SK-N-SH (cell line): ENCODE measurements at regions not wholly inside any gene's neighbourhood (a gene's known extent, or its start where the extent isn't known, plus 50 kb on each side); places are given as distances from the start of the nearest gene placed in this dataset.

ENCODE experiments used
- CTCF ChIA-PET: fragments of 300-600, 350-600 bp; formaldehyde crosslinking; extraction: SDS; loops from one replicate; lab custom pipeline; 2021; lab: Yijun Ruan, JAX
- POLR2A ChIA-PET: fragments of 350-600 bp; sonication (Branson Sonifier 250); formaldehyde crosslinking; extraction: SDS; loops from one replicate; lab custom pipeline; 2020; ENCODE audit warnings: antibody characterized with exemption, inconsistent platforms; lab: Yijun Ruan, JAX
- DNase-seq: peaks from one replicate; pipeline ENCODE4 v3.0.0; 2012
- H2AFZ ChIP-seq: fragments of 200-600 bp; sonication (generic); 2 replicates; pipeline ENCODE4 v1.8.1; 2016; ENCODE audit warnings: antibody characterized with exemption, mild to moderate bottlenecking, low read depth
- H3F3A ChIP-seq: fragments of 200-600 bp; sonication (generic); replicated peaks from 2 replicates; pipeline ENCODE3; 2016; ENCODE audit warnings: antibody characterized with exemption, mild to moderate bottlenecking; ENCODE audit not compliant: insufficient read depth
- H3K27ac ChIP-seq, 2 experiments: fragments of 200-500 bp in 1 of 2; fragments of 200-600 bp in 1 of 2; sonication (Bioruptor generic) in 1 of 2; sonication (generic), shearing (Covaris generic) in 1 of 2; 2 replicates each; pipeline versions ENCODE4 v1.5.1 to v1.6.1; 2014 to 2016; ENCODE audit warnings: low read depth in 2 of 2, inconsistent platforms in 1 of 2, low read length in 1 of 2, mild to moderate bottlenecking in 1 of 2, mixed read lengths in 1 of 2
- H3K27me3 ChIP-seq: fragments of 200-600 bp; sonication (generic), shearing (Covaris generic); 2 replicates; pipeline ENCODE4 v1.6.1; 2016; ENCODE audit warnings: mixed run types; ENCODE audit not compliant: insufficient read depth
- H3K36me3 ChIP-seq, 2 experiments: fragments of 200-500 bp in 1 of 2; fragments of 200-600 bp in 1 of 2; sonication (Bioruptor generic) in 1 of 2; sonication (generic) in 1 of 2; replicated peaks in 1 of 2; 2 replicates each; pipeline versions ENCODE3 to v1.5.1; 2014 to 2016; ENCODE audit warnings: low read length in 1 of 2, mild to moderate bottlenecking in 1 of 2; ENCODE audit not compliant: insufficient read depth in 2 of 2, control insufficient read depth in 1 of 2
- H3K4me1 ChIP-seq, 2 experiments: fragments of 200-500 bp in 1 of 2; fragments of 200-600 bp in 1 of 2; sonication (Bioruptor generic) in 1 of 2; sonication (generic), shearing (Covaris generic) in 1 of 2; 2 replicates each; pipeline versions ENCODE4 v1.5.1 to v1.6.1; 2014 to 2016; ENCODE audit warnings: low read depth in 1 of 2, low read length in 1 of 2, mixed run types in 1 of 2; ENCODE audit not compliant: insufficient read depth in 2 of 2, control insufficient read depth in 1 of 2
- H3K4me2 ChIP-seq: fragments of 200-600 bp; sonication (generic), shearing (Covaris generic); 2 replicates; pipeline ENCODE4 v1.6.1; 2017; ENCODE audit warnings: mixed run types
- H3K4me3 ChIP-seq, 2 experiments: fragments of 200-500 bp in 1 of 2; fragments of 200-600 bp in 1 of 2; sonication (Bioruptor generic) in 1 of 2; sonication (generic), shearing (Covaris generic) in 1 of 2; 2 replicates each; pipeline versions ENCODE4 v1.5.1 to v1.8.1; 2014 to 2016; ENCODE audit warnings: low read depth in 2 of 2, inconsistent platforms in 1 of 2, low read length in 1 of 2, mild to moderate bottlenecking in 1 of 2, mixed read lengths in 1 of 2, moderate library complexity in 1 of 2
- H3K79me2 ChIP-seq: fragments of 200-600 bp; sonication (generic); 2 replicates; pipeline ENCODE4 v1.8.1; 2017; ENCODE audit warnings: mild to moderate bottlenecking; ENCODE audit not compliant: insufficient read depth
- H3K9ac ChIP-seq: fragments of 200-600 bp; sonication (generic); 2 replicates; pipeline ENCODE4 v1.6.1; 2017; ENCODE audit warnings: mixed run types
- H3K9me2 ChIP-seq: fragments of 200-600 bp; sonication (generic); 2 replicates; pipeline ENCODE4 v1.6.1; 2017; ENCODE audit warnings: mixed run types
- H3K9me3 ChIP-seq: fragments of 200-600 bp; sonication (generic); 2 replicates; pipeline ENCODE4 v1.6.1; 2017; ENCODE audit warnings: mixed run types, mild to moderate bottlenecking, moderate library complexity
- H4K20me1 ChIP-seq: fragments of 200-600 bp; sonication (generic); 2 replicates; pipeline ENCODE4 v1.6.1; 2017; ENCODE audit warnings: mild to moderate bottlenecking, mixed run types; ENCODE audit not compliant: insufficient read depth
- CHD2 ChIP-seq: fragments of 150-350 bp; IDR thresholded peaks from 2 replicates; pipeline ENCODE4 v1.6.1; 2018; ENCODE audit warnings: low read length; ENCODE audit not compliant: partially characterized antibody
- EP300 ChIP-seq, 2 experiments: IDR thresholded peaks; 2 replicates each; pipeline versions ENCODE4 v1.4.0 to v1.6.1; 2012; ENCODE audit warnings: borderline replicate concordance in 1 of 2, low read depth in 1 of 2, low read length in 1 of 2
- GABPA ChIP-seq: IDR thresholded peaks from 2 replicates; pipeline ENCODE4 v1.4.0; 2012; ENCODE audit warnings: low read depth, mild to moderate bottlenecking
- GATA2 ChIP-seq: sonication (generic); formaldehyde crosslinking; IDR thresholded peaks from 2 replicates; pipeline ENCODE4 v1.5.0; 2020; ENCODE audit warnings: mild to moderate bottlenecking, missing genetic modification reagents
- RXRA ChIP-seq: IDR thresholded peaks from 2 replicates; pipeline ENCODE4 v1.4.0; 2012; ENCODE audit warnings: low read depth, mild to moderate bottlenecking, borderline replicate concordance
- SIN3A ChIP-seq: IDR thresholded peaks from 2 replicates; pipeline ENCODE4 v1.6.1; 2012; ENCODE audit warnings: low read depth, mild to moderate bottlenecking, low read length, moderate library complexity, borderline replicate concordance
- TAF1 ChIP-seq: IDR thresholded peaks from 2 replicates; pipeline ENCODE4 v1.6.1; 2012; ENCODE audit warnings: low read depth, mild to moderate bottlenecking, low read length, moderate library complexity, borderline replicate concordance
- TEAD4 ChIP-seq: IDR thresholded peaks from 2 replicates; pipeline ENCODE4 v1.4.0; 2012; ENCODE audit warnings: mild to moderate bottlenecking, borderline replicate concordance; ENCODE audit not compliant: insufficient read depth
- WGBS: methylation state at CpG from one replicate; pipeline ENCODE4 v1.1.6; 2017; ENCODE audit warnings: low lambda C conversion rate; 5-methylcytosine and 5-hydroxymethylcytosine counted together
- TF ChIP-seq, protein P1 (sequence below): fragments of 200-600 bp; sonication (generic); IDR thresholded peaks from 2 replicates; pipeline ENCODE4 v1.6.1; 2017; ENCODE audit warnings: antibody characterized with exemption, mild to moderate bottlenecking, moderate library complexity
- TF ChIP-seq, protein P2 (sequence below): fragments of 150-350 bp; IDR thresholded peaks from 2 replicates; pipeline ENCODE4 v1.6.1; 2016; ENCODE audit warnings: mild to moderate bottlenecking, low read depth, low read length

DNA sequence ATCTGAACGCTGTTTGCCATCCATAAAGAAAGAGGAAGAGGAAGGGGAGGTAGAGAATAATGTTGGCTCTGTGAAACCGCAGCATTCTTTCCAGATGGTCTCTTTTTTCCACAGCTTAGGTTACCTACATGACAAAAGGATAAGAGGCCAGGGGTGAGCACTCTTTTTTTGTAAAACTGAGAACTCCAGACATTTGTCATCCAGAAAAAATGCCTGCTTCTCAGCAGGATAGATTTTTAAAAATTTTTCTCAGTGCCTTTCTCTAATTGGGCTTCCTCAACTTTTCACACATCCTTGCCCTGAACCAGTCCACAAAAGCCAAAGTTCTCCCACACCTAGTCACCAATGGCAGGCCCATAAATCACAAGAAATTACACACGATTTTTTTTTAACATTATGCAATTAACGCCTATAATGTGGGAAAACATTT, 158.1 kb upstream of the TENM3 start:
- Histone ChIP-seq H3F3A (no peaks in the 10 kb centered on the region), H3K9me3 (no peaks in the 10 kb centered on the region), H3K9me2 (no peaks in the 10 kb centered on the region), H3K27ac (no peak overlapping the region), H3K4me2 (no peak overlapping the region), H3K36me3 (no peaks in the 10 kb centered on the region), H3K9ac (no peak overlapping the region), H3K4me1 (peaks cover 0 to 2% of the 10 kb centered on the region in 2 experiments; a peak in 2 of 4 replicates), H3K79me2 (no peaks in the 10 kb centered on the region), H3K4me3 (no peak overlapping the region), H4K20me1 (no peaks in the 10 kb centered on the region), H3K27me3 (no peaks in the 10 kb centered on the region), H2AFZ (no peak overlapping the region)
- CTCF ChIA-PET, result interaction anchor here (1.0 kb wide), 1 partner anchor 315 kb away, joined by 3 read pairs; no protein-coding TSS in a partner anchor
- 72% methylated on average over 4 of the region's 4 CpGs for WGBS
- POLR2A ChIA-PET, result no interaction called here
- no peak for TF ChIP-seq TAF1
- no peak for TF ChIP-seq CHD2
- TF ChIP-seq RXRA, result no peak
- TF ChIP-seq GATA2, result no peak
- TF ChIP-seq SIN3A, result no peak
- no peak for TF ChIP-seq GABPA
- no peak for TF ChIP-seq EP300 (IDR thresholded peaks at IDR 0.05; ENCODE audit: borderline replicate concordance in 1 of 2, low read depth in 1 of 2, low read length in 1 of 2)
- TF ChIP-seq TEAD4, result no peak
- DNase-seq, result no peak

DNA sequence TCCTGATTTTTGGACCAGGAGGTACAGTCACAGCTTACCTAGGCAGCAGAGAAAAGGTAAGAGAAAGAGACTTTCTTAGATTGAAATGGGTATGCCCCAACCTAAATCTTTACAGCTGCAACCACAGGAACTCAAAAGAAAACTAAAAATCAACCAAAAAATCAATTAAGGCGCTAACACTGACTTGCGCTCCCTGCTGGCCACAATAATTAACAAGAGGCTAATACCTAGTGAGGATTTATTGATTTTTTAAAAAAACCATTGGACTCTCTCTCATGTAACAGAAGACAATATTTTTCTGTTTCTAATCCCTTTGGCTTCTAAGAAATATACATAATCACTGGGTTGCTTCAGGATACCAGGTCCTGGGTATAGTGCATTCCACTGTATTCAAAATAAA, 153.9 kb upstream of the TENM3 start:
- Histone ChIP-seq H3K27ac (peak overlapping the region in 1 of 2 experiments; percentile 91; a peak in 1 of 4 replicates), H4K20me1 (no peaks in the 10 kb centered on the region), H3K27me3 (no peaks in the 10 kb centered on the region), H2AFZ (no peak overlapping the region), H3K9me2 (no peaks in the 10 kb centered on the region), H3K36me3 (no peaks in the 10 kb centered on the region), H3K9ac (no peak overlapping the region), H3K4me3 (peak overlapping the region in 1 of 2 experiments; percentile 29; a peak in 1 of 4 replicates), H3K79me2 (no peaks in the 10 kb centered on the region), H3K4me2 (no peak overlapping the region), H3F3A (no peaks in the 10 kb centered on the region)
- CTCF ChIA-PET, result interaction anchor here (0.7 to 1.9 kb wide), 3 partner anchors 10 to 48 kb away, joined by 3 to 6 read pairs (median 3); no protein-coding TSS in a partner anchor
- POLR2A ChIA-PET, result no interaction called here
- no peak for DNase-seq
- TF ChIP-seq, protein P1, sequence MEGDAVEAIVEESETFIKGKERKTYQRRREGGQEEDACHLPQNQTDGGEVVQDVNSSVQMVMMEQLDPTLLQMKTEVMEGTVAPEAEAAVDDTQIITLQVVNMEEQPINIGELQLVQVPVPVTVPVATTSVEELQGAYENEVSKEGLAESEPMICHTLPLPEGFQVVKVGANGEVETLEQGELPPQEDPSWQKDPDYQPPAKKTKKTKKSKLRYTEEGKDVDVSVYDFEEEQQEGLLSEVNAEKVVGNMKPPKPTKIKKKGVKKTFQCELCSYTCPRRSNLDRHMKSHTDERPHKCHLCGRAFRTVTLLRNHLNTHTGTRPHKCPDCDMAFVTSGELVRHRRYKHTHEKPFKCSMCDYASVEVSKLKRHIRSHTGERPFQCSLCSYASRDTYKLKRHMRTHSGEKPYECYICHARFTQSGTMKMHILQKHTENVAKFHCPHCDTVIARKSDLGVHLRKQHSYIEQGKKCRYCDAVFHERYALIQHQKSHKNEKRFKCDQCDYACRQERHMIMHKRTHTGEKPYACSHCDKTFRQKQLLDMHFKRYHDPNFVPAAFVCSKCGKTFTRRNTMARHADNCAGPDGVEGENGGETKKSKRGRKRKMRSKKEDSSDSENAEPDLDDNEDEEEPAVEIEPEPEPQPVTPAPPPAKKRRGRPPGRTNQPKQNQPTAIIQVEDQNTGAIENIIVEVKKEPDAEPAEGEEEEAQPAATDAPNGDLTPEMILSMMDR, result peak; percentile 42
- TF ChIP-seq, protein P2, sequence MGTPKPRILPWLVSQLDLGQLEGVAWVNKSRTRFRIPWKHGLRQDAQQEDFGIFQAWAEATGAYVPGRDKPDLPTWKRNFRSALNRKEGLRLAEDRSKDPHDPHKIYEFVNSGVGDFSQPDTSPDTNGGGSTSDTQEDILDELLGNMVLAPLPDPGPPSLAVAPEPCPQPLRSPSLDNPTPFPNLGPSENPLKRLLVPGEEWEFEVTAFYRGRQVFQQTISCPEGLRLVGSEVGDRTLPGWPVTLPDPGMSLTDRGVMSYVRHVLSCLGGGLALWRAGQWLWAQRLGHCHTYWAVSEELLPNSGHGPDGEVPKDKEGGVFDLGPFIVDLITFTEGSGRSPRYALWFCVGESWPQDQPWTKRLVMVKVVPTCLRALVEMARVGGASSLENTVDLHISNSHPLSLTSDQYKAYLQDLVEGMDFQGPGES, result no peak
- TF ChIP-seq, all 33 proteins: peak for 1
- WGBS, result 82% methylated on average over 2 of the region's 2 CpGs
- Histone ChIP-seq H3K9me3 (no peaks in the 10 kb centered on the region), H3K4me1 (peaks cover 0 to 12% of the 10 kb centered on the region in 2 experiments; a peak in 2 of 4 replicates)
